ENCODE measurements at regions not wholly inside any gene's neighbourhood (a gene's known extent, or its start where the extent isn't known, plus 50 kb on each side); places are given as distances from the start of the nearest gene placed in this dataset.
"Not testable (repeated sequence)": the region's sequence is repeated elsewhere in the genome, so short reads cannot be mapped to it uniquely, and the experiment has no call there.

- no peak for DNase-seq
These were observed 244.1 kb upstream of the ZNF385D start for GRCh38 chr3:21995079-21995607.

GRCh38 chr3:22007368-22007767 lies 256.4 kb upstream of the ZNF385D start:
- no peak for DNase-seq

- DNase-seq: no peak
These were observed 260.0 kb upstream of the ZNF385D start for GRCh38 chr3:22010997-22011396.

- no peak for DNase-seq
These were observed 261.5 kb upstream of the ZNF385D start for GRCh38 chr3:22012471-22012870.

- DNase-seq: no peak
These were observed 262.6 kb upstream of the ZNF385D start for GRCh38 chr3:22013641-22014040.

- no peak for DNase-seq
These were observed 265.2 kb upstream of the ZNF385D start for GRCh38 chr3:22016197-22016596.

GRCh38 chr3:22024638-22025037 lies 273.6 kb upstream of the ZNF385D start:
- DNase-seq: not testable (repeated sequence)

GRCh38 chr3:22029480-22029879 lies 278.5 kb upstream of the ZNF385D start:
- DNase-seq: no peak

GRCh38 chr3:22039161-22039560 lies 288.2 kb upstream of the ZNF385D start:
- no peak for DNase-seq

- DNase-seq: no peak
These were observed 289.1 kb upstream of the ZNF385D start for GRCh38 chr3:22040150-22040549.

GRCh38 chr3:22045882-22046281 lies 294.9 kb upstream of the ZNF385D start:
- DNase-seq: no peak

GRCh38 chr3:22063500-22063899 lies 312.5 kb upstream of the ZNF385D start:
- DNase-seq: no peak

- DNase-seq: no peak
These were observed 317.6 kb upstream of the ZNF385D start for GRCh38 chr3:22068619-22069018.

- no peak for DNase-seq
These were observed 337.2 kb upstream of the ZNF385D start for GRCh38 chr3:22088204-22088603.

- DNase-seq: peak; percentile 42
These were observed 338.3 kb upstream of the ZNF385D start for GRCh38 chr3:22089284-22089683.

- no peak for DNase-seq
These were observed 340.3 kb upstream of the ZNF385D start for GRCh38 chr3:22091329-22091728.

- peak; percentile 38 for DNase-seq
These were observed 347.0 kb upstream of the ZNF385D start for GRCh38 chr3:22098021-22098420.

- DNase-seq: no peak
These were observed 350.3 kb upstream of the ZNF385D start for GRCh38 chr3:22101351-22101750.

- DNase-seq: no peak
These were observed 350.8 kb upstream of the ZNF385D start for GRCh38 chr3:22101811-22102210.

GRCh38 chr3:22103423-22103822 lies 352.4 kb upstream of the ZNF385D start:
- no peak for DNase-seq

- DNase-seq: no peak
These were observed 355.3 kb upstream of the ZNF385D start for GRCh38 chr3:22106213-22106896.

- no peak for DNase-seq
These were observed 360.2 kb upstream of the ZNF385D start for GRCh38 chr3:22111226-22111625.

GRCh38 chr3:22113453-22113852 lies 362.4 kb upstream of the ZNF385D start:
- no peak for DNase-seq

GRCh38 chr3:22115581-22115980 lies 364.6 kb upstream of the ZNF385D start:
- DNase-seq: no peak

- no peak for DNase-seq
These were observed 366.1 kb upstream of the ZNF385D start for GRCh38 chr3:22117091-22117490.
